NCI-H128 (cell line): ENCODE measurements at regions not wholly inside any gene's neighbourhood (a gene's known extent, or its start where the extent isn't known, plus 50 kb on each side); places are given as distances from the start of the nearest gene placed in this dataset.
A peak's percentile ranks its signal among the peaks of the same experiment; 100 is the strongest.

ENCODE experiments used
- DNase-seq: peaks from one replicate; lab custom pipeline; 2025; ENCODE audit not compliant: unreplicated experiment; lab: John Stamatoyannopoulos, UW

DNA sequence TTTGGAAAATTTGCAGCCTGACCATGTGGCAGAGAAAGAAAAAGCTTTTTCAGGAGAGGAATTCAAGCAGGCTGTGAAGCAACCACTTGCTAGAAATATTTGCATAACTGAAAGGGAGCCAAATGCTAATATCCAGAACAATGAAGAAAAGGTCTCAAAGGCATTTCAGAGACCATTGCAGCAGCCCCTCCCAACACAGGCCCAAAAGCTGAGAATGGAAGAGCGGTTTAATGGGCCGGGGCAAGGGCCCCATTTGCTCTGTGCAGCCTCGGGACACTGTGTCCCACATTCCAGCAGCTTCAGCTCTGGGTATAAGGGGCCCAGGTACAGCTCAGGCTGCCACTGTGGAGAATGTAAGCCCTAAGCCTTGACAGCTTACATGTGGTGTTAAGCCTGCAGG is 918.1 kb upstream of the POT1 start:
- DNase-seq = no peak

DNA sequence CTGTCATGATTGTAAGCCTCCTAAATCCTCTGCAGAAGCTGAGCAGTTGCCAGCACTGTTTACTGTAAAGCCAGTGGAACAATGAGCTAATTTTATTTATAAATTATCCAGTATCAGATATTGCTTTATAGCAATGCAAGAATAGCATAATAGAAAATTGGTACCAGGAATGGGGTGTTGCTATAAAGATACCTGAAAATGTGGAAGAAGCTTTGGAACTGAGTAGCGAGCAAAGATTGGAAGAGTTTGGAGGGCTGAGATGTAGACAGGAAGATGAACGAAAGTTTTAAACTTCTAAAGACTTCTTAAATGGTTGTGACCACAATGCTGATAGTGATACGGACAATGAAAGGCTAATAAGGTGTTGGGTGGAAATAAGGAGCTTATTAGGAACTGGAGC is 917.4 kb upstream of the POT1 start:
- DNase-seq = no peak

- DNase-seq = no peak
These were observed 916.1 kb upstream of the POT1 start for GRCh38 chr7:125845686-125846085.

- DNase-seq = no peak
These were observed 904.8 kb upstream of the POT1 start for GRCh38 chr7:125834421-125834820.

DNA sequence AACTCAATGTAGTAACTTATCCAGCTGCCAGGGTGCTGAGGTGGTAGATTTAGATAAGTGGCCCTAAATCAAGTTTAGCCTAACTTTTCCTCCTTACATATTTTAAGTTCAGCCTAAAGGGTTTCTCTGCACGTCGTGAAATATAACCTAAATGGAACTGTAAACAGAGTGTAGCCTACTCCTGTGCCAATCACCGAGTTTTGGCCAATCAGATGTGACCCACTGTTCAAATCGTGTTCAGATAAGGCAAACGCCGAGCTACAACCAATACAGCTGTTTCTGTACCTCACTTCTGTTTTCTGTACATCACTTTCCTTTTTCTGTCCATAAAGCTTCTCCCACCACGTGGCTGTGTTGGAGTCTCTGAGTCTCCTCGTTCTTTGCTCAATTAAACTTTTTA is 904.2 kb upstream of the POT1 start:
- no peak for DNase-seq

GRCh38 chr7:125830743-125831142 is 901.1 kb upstream of the POT1 start:
- DNase-seq = no peak

DNA sequence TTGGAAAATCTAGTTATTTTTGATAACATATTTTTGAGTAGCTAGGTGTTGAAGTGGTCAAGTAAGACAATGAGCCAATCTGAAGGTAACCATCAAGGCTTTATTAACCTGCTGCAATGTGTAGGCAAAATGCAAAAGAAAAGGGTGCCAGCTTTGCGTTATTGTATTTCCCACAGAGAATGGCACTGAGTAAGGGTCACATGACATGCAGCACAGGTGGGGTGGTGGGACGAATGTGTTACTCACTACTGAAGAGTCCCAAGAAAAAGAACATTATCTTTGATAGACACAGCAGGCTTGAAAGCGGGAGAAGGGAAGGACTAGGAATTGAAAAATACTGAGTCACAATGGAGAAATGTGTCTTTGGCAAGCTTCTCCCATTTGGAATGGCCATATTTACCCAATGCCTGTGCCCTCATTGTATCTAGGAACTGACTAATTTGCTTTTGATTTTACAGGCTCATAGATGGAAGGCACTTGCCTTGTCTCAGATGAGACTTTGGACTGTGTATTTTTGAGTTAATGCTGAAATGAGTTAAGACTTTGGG is 898.6 kb upstream of the POT1 start:
- DNase-seq = no peak

DNA sequence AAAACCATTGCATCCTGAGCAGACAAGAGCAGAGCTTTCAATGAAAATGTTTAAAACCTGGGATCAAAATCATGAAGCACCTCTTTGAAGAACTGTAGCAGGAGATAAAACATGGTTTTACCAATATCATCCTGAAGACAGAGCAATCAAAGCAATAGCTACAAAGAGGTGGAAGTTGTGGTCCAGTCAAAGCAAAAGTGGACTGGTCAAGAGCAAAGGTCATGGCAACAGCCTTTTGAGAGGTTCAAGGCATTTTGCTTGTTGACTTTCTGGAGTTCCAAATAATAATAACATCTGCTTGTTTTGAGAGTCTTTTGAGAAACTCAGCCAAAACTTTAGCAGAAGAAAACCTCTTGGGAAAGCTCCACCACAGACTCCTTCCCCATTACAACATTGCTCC is 893.9 kb upstream of the POT1 start:
- no peak for DNase-seq

DNA sequence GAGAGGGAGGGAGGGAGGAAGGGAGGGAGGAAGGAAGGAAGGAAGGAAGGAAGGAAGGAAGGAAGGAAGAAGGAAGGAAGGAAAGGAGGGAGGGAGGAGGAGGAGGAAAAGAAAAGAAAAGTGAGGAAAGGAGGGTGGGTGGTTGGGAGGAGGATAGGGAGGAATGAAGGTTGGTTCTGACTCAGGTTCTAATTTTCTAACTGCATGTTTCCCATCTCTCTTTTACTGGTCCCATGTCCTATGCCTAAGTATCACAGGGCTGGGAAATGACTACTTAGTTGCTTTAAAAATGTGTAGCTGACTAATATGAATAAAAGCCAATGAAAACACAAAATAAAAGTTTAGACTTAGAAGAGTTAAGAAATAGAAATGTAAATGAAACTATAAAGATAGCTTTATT is 890.9 kb upstream of the POT1 start:
- no peak for DNase-seq

DNA sequence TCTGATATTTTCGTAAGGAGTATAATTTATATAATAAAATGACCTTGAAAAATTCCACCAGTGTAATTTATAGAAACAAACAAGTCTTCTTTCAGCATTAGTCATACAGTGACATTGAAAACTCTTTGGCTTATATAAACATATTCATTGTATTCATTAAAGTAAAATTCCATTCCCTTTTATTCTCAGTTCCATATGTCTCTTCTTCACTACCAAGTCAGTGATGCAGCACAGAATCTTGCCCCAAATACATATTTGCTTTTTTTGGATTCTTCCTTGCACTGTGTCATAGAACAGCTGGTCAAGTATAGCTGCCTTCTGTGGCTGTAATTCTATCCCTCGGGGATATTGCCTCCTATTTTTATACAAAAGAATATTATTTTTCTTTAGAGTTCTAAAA is 884.5 kb upstream of the POT1 start:
- DNase-seq = no peak

GRCh38 chr7:125806491-125806890 is 876.9 kb upstream of the POT1 start:
- DNase-seq = peak; percentile 17

GRCh38 chr7:125804273-125804672 is 874.6 kb upstream of the POT1 start:
- no peak for DNase-seq

DNA sequence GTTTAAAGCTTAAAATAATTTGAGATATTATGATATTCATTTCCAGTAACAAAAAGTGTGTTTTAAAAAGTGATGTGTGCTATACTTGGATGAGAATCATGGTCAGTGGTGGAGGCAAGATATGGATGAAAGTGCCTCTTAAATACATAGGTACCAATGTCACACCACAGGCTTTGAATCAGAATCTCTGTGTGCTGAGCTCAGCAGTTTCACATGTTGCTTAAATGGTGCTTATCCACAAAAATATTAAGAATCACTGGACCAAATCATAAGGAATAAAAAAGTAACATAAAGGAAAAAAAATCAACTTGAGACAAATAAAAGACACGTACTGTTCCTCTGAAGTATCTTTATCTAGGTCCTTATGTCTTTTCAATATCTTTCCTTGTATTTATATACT is 850.5 kb upstream of the POT1 start:
- no peak for DNase-seq

GRCh38 chr7:125775317-125775716 is 845.7 kb upstream of the POT1 start:
- peak; percentile 14 for DNase-seq

DNA sequence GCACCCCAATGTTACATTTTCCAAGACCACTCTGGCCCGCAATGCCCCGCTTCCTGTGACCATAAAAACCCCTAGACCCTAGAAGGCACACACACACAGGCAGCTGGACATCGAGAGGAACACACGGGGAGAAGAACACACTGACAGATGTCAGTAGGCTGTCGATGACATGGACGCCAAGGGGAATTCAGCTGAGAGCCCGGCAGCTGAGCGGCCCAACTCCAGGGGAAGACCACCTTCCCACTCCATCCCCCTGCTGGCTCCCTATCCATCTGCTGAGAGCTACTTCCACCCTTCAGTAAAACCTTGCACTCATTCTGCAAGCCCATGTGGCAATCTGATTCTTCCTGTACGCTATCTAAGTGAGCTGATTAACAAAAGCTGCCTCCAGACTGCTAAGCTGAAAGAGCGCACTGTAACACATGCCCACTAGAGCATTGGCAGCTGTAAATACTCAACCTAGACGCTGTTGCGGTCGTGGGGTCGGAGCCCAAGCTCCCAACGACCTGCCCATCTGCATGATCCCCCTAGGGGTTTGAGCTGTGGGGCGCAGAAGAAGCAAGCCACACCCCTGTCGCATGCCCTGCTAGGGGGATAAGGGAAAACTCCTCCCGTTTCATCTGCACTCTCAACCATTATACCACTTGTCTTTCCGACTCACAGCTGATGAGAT is 843.6 kb upstream of the POT1 start:
- DNase-seq = no peak

DNA sequence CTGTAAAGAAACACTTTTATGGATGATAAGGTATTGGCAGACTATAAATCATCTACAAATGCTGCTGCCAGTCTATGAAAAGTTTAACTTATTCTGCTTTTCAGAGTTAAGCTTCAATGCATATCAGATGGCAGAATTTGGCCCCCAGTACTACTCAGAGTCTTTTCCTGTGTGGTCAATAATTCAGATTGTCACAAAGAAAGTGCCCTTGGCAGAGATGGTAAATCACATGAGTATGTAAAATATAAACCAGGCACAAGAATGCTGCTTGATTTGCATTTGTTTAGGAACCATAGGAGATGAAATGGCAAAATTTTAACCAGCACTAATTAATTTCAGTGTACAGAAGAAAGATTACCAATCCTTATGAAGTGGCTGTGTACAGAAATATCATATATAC is 818.3 kb upstream of the POT1 start:
- no peak for DNase-seq

GRCh38 chr7:125746510-125746909 is 816.9 kb upstream of the POT1 start:
- no peak for DNase-seq

- DNase-seq = no peak
These were observed 797.6 kb upstream of the POT1 start for GRCh38 chr7:125727215-125727614.

GRCh38 chr7:125695626-125696025 is 766.0 kb upstream of the POT1 start:
- no peak for DNase-seq

DNA sequence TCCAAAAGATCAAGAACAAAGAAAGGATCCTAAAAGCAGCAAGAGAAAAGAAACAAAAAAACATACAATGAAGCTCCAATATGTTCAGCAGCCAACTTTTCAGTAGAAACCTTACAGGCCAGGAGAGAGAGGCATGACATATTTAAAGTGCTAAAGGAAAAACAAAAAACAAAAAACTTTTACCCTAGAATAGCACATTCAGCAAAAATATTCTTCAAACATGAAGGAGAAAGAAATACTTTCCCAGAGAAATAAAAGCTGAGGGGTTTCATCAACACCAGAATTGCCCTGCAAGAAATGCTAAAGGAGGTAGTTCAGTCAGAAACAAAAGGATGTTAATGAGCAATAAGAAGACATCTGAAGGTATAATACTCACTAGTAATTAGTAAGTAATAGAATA is 753.5 kb upstream of the POT1 start:
- DNase-seq = no peak

GRCh38 chr7:125681508-125681907 is 751.9 kb upstream of the POT1 start:
- DNase-seq = no peak

DNA sequence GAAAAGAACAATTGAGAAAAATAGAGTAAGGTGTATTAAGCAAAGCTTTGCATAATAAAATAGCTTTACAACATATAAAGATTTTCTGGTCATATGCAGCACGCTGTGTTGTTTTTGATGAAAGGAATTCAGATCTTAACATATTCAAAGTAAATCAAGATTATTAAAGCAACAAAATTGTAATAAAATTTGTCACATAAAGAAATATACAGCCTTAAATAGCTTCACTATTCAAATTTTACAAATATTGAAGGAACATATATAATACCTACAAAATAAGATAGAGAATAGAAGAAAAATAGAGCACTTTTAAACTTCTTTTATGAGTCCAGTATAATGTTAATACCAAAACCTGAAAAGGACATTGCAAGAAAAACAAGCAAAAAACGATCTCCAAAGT is 749.1 kb upstream of the POT1 start:
- no peak for DNase-seq

DNA sequence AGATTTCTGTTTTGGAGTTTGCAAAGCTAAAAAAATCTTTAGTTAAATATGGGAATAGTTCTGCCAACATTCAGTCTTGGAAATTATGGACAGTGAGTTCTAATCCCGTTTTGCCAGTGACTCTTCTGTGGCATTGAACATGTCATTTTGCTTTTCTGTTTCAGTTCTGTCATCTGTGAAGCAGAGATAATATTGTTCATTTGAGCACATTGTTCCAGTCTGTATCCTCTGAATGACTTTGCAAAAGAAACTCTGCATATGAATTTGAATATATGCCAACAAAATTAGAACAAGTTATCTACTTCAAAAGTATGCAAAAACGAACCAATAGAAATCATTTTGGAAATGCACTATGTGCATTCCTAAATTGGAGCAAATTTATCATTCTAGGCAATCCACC is 746.0 kb upstream of the POT1 start:
- DNase-seq = no peak
